Type B pancreatic cell (in vitro differentiated cells): ENCODE measurements at regions not wholly inside any gene's neighbourhood (a gene's known extent, or its start where the extent isn't known, plus 50 kb on each side); places are given as distances from the start of the nearest gene placed in this dataset.

ENCODE experiments used
- DNase-seq: peaks from one replicate; pipeline ENCODE4 v3.0.0; 2021; ENCODE audit warnings: mixed read lengths; ENCODE audit not compliant: unreplicated experiment; ENCODE audit errors: extremely low spot score
- H3K27ac Mint-ChIP-seq: 2 replicates; pipeline ENCODE4 v1.8.0; 2021; ENCODE audit warnings: mild to moderate bottlenecking, mixed read lengths
- H3K27me3 Mint-ChIP-seq: 2 replicates; pipeline ENCODE4 v1.8.0; 2021; ENCODE audit warnings: mixed read lengths
- H3K36me3 Mint-ChIP-seq: 2 replicates; pipeline ENCODE4 v1.8.0; 2021; ENCODE audit warnings: mixed read lengths
- H3K4me1 Mint-ChIP-seq: one replicate; pipeline ENCODE4 v1.8.0; 2021; ENCODE audit warnings: mixed read lengths; ENCODE audit not compliant: unreplicated experiment
- H3K4me3 Mint-ChIP-seq: 2 replicates; pipeline ENCODE4 v1.8.0; 2021; ENCODE audit warnings: mild to moderate bottlenecking, mixed read lengths
- H3K9me3 Mint-ChIP-seq: 2 replicates; pipeline ENCODE4 v1.8.0; 2021; ENCODE audit warnings: mixed read lengths
- TF ChIP-seq, protein P1 (sequence below): fragments of 200-600 bp; sonication (generic); conservative IDR thresholded peaks from 2 replicates; pipeline ENCODE4 v1.5.0; 2021; ENCODE audit warnings: antibody characterized with exemption, mild to moderate bottlenecking

DNA sequence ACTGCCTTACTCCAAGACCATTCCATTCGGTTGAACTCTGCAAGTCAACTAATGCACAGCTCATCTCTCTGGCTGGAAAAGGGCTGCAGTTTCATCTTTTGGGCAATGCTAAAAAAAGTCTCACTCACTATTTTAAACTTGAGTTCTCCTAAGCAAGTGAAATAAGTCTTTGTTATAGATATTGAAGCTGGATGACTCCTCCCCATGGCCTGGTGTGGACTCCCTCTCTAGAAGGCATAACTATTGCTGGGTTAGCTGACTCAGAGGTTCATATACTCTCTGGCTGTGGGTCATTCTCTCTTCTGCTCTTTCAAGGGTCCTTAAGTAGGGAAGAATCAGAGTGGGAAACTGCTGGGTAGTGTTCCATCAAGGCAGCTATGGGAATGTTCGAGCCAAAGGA lies 88.0 kb downstream of the XCL2 start:
- TF ChIP-seq, protein P1, sequence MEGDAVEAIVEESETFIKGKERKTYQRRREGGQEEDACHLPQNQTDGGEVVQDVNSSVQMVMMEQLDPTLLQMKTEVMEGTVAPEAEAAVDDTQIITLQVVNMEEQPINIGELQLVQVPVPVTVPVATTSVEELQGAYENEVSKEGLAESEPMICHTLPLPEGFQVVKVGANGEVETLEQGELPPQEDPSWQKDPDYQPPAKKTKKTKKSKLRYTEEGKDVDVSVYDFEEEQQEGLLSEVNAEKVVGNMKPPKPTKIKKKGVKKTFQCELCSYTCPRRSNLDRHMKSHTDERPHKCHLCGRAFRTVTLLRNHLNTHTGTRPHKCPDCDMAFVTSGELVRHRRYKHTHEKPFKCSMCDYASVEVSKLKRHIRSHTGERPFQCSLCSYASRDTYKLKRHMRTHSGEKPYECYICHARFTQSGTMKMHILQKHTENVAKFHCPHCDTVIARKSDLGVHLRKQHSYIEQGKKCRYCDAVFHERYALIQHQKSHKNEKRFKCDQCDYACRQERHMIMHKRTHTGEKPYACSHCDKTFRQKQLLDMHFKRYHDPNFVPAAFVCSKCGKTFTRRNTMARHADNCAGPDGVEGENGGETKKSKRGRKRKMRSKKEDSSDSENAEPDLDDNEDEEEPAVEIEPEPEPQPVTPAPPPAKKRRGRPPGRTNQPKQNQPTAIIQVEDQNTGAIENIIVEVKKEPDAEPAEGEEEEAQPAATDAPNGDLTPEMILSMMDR: no peak
- Mint-ChIP-seq H3K27ac (no peak overlapping the region), H3K4me3 (no peak overlapping the region), H3K9me3 (peaks cover 17% of the 10 kb centered on the region), H3K36me3 (peaks cover 5% of the 10 kb centered on the region), H3K4me1 (no peaks in the 10 kb centered on the region), H3K27me3 (peaks cover 3% of the 10 kb centered on the region)
- no peak for DNase-seq

DNA sequence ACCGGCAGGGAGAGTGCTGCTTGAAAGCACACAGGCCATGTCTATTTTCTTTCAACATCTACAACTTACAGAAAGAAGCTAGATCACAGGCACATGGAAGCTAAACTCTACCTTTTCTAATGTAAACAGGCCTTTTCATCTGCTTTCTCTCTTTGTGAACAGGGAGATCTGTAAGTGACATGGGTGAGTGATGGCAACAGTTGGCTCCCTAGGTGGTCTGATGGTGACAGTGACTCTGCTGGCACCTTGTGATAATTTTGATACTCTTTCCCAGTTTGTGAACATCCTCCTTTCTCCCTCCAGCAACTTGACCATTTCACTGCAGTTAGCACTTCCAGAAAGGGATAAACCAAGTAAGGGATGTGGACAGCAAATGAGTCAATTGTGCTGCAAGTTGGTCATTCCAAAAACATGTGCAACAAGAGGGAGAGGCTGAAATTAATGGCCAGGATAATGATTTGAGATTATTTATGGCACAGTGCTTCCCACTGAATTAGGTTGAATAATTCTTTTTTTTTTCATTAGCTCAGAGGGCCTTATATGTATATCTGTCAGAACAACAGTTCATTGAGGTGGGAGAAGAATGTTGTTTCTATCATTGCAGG lies 89.5 kb downstream of the XCL2 start:
- Mint-ChIP-seq H3K9me3 (peaks cover 17% of the 10 kb centered on the region), H3K4me3 (no peak overlapping the region), H3K27ac (no peak overlapping the region), H3K27me3 (peaks cover 3% of the 10 kb centered on the region), H3K4me1 (no peaks in the 10 kb centered on the region), H3K36me3 (peaks cover 5% of the 10 kb centered on the region)
- no peak for DNase-seq
- TF ChIP-seq, protein P1: no peak

DNA sequence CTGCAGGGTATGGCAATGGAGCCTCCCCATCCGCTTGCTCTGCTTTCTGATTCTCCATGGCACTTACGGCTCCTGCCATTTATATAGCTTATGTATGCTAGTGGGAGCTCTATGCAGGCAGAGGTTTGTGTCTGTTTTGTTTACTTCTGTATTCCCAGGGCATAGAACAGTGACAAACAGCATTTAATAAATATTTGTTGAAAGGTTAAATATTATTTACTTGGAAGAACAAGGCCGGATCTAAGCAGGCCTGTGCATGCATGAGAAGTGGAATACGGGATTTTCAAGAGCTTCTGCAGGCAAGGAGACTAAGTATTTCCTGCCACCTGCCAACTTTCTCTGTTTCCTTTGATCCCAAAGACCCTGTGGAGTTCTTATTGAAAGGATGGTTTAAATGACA lies 90.7 kb downstream of the XCL2 start:
- TF ChIP-seq, protein P1: no peak
- Mint-ChIP-seq H3K36me3 (peaks cover 5% of the 10 kb centered on the region), H3K4me1 (no peaks in the 10 kb centered on the region), H3K9me3 (peaks cover 9% of the 10 kb centered on the region), H3K27ac (no peak overlapping the region), H3K27me3 (peaks cover 3% of the 10 kb centered on the region), H3K4me3 (no peak overlapping the region)
- no peak for DNase-seq

DNA sequence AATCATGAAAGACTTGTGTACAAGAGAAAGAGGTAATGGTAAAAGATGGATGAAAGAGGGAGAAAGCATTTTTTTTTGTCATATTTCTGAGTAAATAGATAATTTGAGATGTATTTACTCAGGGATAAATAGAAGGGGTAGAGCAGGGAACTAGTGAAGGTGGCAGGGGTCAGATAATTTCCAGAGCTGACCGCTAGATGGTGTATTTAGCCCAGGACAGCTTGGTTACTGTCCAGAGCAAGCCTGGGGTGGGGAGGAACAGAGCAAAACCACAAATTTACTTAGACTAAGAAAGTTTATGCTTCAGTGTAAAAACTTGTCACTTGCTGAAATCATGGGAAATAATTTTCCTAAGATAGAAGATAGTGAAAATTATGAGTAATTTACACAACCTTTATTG lies 91.5 kb downstream of the XCL2 start:
- H3K27me3 Mint-ChIP-seq: peaks cover 3% of the 10 kb centered on the region
- no peak for DNase-seq
- H3K4me3 Mint-ChIP-seq: no peak overlapping the region
- peaks cover 4% of the 10 kb centered on the region for H3K9me3 Mint-ChIP-seq
- H3K36me3 Mint-ChIP-seq: peaks cover 3% of the 10 kb centered on the region
- no peak overlapping the region for H3K27ac Mint-ChIP-seq
- no peaks in the 10 kb centered on the region for H3K4me1 Mint-ChIP-seq
- TF ChIP-seq, protein P1: peak; percentile 33

DNA sequence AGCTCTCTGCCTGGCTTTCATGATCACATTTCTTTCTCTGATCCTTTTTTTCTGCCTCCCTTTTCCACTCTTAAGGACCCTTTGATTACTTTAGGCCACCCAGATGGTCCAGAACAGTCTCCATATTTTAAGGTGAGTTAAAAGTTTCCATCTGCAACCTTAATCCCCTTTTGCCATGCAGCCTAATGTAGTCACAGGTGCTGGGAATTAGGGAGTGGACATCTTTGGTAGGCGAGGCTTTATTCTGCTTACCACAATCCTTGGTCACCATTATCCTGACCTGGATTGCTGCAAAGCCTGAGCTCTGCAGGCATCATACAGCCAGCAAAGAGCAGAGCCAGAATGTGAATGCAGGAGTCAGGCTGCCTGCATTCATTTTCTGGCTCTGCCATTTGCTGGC lies 95.9 kb downstream of the XCL2 start:
- DNase-seq: no peak
- H3K36me3 Mint-ChIP-seq: no peaks in the 10 kb centered on the region
- H3K4me1 Mint-ChIP-seq: no peaks in the 10 kb centered on the region
- TF ChIP-seq, protein P1: no peak
- no peak overlapping the region for H3K4me3 Mint-ChIP-seq
- H3K9me3 Mint-ChIP-seq: no peaks in the 10 kb centered on the region
- H3K27ac Mint-ChIP-seq: no peak overlapping the region
- H3K27me3 Mint-ChIP-seq: peaks cover 3% of the 10 kb centered on the region

DNA sequence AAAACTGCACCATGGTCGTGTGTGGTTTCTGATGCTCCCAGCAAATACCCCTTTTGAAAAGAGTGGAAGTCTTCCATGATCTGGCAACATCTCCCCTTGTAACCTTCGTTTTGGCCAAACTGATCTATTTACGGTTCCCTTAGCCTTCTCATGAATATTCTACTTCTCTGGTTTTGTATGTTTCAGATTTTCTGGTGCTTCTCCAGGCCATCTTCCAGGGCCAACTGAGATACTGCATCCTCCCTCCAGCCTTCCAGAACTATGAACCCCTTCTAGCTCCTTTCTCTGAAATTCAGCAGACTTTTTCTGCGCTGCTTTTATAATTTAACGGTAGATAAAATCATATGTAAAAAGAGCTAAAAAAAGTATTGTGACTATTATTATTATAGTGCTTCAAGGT lies 97.7 kb downstream of the XCL2 start:
- no peak for DNase-seq
- TF ChIP-seq, protein P1: no peak
- Mint-ChIP-seq H3K4me1 (no peaks in the 10 kb centered on the region), H3K9me3 (no peaks in the 10 kb centered on the region), H3K4me3 (no peak overlapping the region), H3K27ac (no peak overlapping the region), H3K36me3 (no peaks in the 10 kb centered on the region), H3K27me3 (peaks cover 3% of the 10 kb centered on the region)
